Endothelial cell of umbilical vein (primary cell): ENCODE measurements at regions not wholly inside any gene's neighbourhood (a gene's known extent, or its start where the extent isn't known, plus 50 kb on each side); places are given as distances from the start of the nearest gene placed in this dataset.

Source experiments
- BruUV-seq: library from RNA; stranded (reverse); fragments of 400-500 nt; replicated peaks from 2 replicates; lab custom pipeline; 2021; lab: Mats Ljungman, UMichigan
- CTCF ChIA-PET: fragments of 300-600, 350-600 bp; sonication (Branson Sonifier 250); formaldehyde crosslinking; loops from one replicate; lab custom pipeline; 2021; ENCODE audit warnings: antibody characterized with exemption, inconsistent platforms; lab: Charles Lee
- POLR2A ChIA-PET: fragments of 300-600, 350-600 bp; sonication (Branson Sonifier 250); formaldehyde crosslinking; loops from one replicate; lab custom pipeline; 2021; ENCODE audit warnings: antibody characterized with exemption, inconsistent platforms; lab: Charles Lee
- DNase-seq: peaks from one replicate; pipeline ENCODE4 v3.0.0-alpha.2; 2011; ENCODE audit warnings: low read depth, low spot score
- FAIRE-seq: peaks from 2 replicates; lab custom pipeline; 2011; peaks lifted over from hg19 to GRCh38; lab: Jason Lieb, UNC
- H2AFZ ChIP-seq: 2 replicates; pipeline ENCODE4 v1.6.0; 2012; ENCODE audit warnings: low read depth, low read length, control low read depth, inconsistent platforms
- H3K27ac ChIP-seq: 2 replicates; pipeline ENCODE4 v1.5.1; 2011; ENCODE audit warnings: low read depth, mild to moderate bottlenecking, control low read depth, low read length, moderate library complexity; ENCODE audit not compliant: insufficient read depth
- H3K27me3 ChIP-seq, 2 experiments: 2 replicates each; pipeline versions ENCODE4 v1.6.0 to v1.6.1; 2011; ENCODE audit warnings: low read length in 2 of 2, mixed read lengths in 1 of 2; ENCODE audit not compliant: control insufficient read depth in 2 of 2, insufficient read depth in 2 of 2
- H3K36me3 ChIP-seq, 2 experiments: 2 replicates in 1 of 2; 3 replicates in 1 of 2; pipeline ENCODE4 v1.5.1; 2011; ENCODE audit warnings: low read length in 2 of 2, mild to moderate bottlenecking in 1 of 2, moderate library complexity in 1 of 2; ENCODE audit not compliant: control insufficient read depth in 2 of 2, insufficient read depth in 2 of 2; ENCODE audit errors: extremely low read depth in 1 of 2
- H3K4me1 ChIP-seq: 3 replicates; pipeline ENCODE4 v1.5.1; 2011; ENCODE audit warnings: mild to moderate bottlenecking, low read length; ENCODE audit not compliant: control insufficient read depth, insufficient read depth; ENCODE audit errors: extremely low read depth
- H3K4me2 ChIP-seq: 2 replicates; pipeline ENCODE4 v1.6.1; 2011; ENCODE audit warnings: low read length, control low read depth, mixed read lengths; ENCODE audit not compliant: insufficient read depth
- H3K4me3 ChIP-seq, 3 experiments: fragments of 200-600 bp in 1 of 3; sonication (generic), shearing (Covaris generic) in 1 of 3; replicated peaks in 1 of 3; 2 replicates each; pipeline ENCODE4 v1.5.1; 2011 to 2016; ENCODE audit warnings: control low read depth in 3 of 3, low read length in 3 of 3, mild to moderate bottlenecking in 2 of 3, inconsistent platforms in 1 of 3, low read depth in 1 of 3, moderate library complexity in 1 of 3; ENCODE audit not compliant: insufficient read depth in 1 of 3
- H3K79me2 ChIP-seq: 2 replicates; pipeline ENCODE4 v1.6.0; 2012; ENCODE audit warnings: low read length, inconsistent platforms; ENCODE audit not compliant: control insufficient read depth, insufficient read depth
- H3K9ac ChIP-seq: replicated peaks from 2 replicates; pipeline ENCODE3; 2011; ENCODE audit warnings: low read length, control low read depth; ENCODE audit not compliant: insufficient read depth; ENCODE audit errors: extremely low read depth
- H3K9me1 ChIP-seq: replicated peaks from 3 replicates; pipeline ENCODE4 v1.6.0; 2011; ENCODE audit warnings: mild to moderate bottlenecking, low read length; ENCODE audit not compliant: control insufficient read depth, insufficient read depth; ENCODE audit errors: extremely low read depth
- H3K9me3 ChIP-seq: replicated peaks from 2 replicates; pipeline ENCODE4 v1.5.1; 2012; ENCODE audit warnings: low read length, inconsistent platforms; ENCODE audit not compliant: control insufficient read depth, insufficient read depth
- H4K20me1 ChIP-seq: replicated peaks from 2 replicates; pipeline ENCODE3; 2011; ENCODE audit warnings: mild to moderate bottlenecking, low read length; ENCODE audit not compliant: control insufficient read depth, insufficient read depth; ENCODE audit errors: extremely low read depth
- CTCF ChIP-seq, 2 donors: IDR thresholded peaks; 1 replicate in 1 of 2; 2 replicates in 1 of 2; pipeline ENCODE4 v1.5.1; 2011; ENCODE audit warnings: low read length in 2 of 2, mild to moderate bottlenecking in 2 of 2, moderate library complexity in 2 of 2, control low read depth in 1 of 2, inconsistent platforms in 1 of 2, low read depth in 1 of 2; ENCODE audit not compliant: insufficient read depth in 1 of 2; ENCODE audit errors: extremely low read depth in 1 of 2
- EZH2 ChIP-seq: IDR thresholded peaks from 2 replicates; pipeline ENCODE4 v1.6.1; 2012; ENCODE audit warnings: borderline replicate concordance, low read depth, mild to moderate bottlenecking, moderate library complexity, low read length, inconsistent platforms; ENCODE audit not compliant: severe bottlenecking
- FOS ChIP-seq: IDR thresholded peaks from 2 replicates; pipeline ENCODE4 v1.6.1; 2011; ENCODE audit warnings: mild to moderate bottlenecking, low read length, moderate library complexity, borderline replicate concordance; ENCODE audit not compliant: insufficient read depth
- GATA2 ChIP-seq: IDR thresholded peaks from 2 replicates; pipeline ENCODE4 v1.7.0; 2011; ENCODE audit warnings: low read depth, mild to moderate bottlenecking, moderate library complexity, mixed read lengths, low read length; ENCODE audit not compliant: insufficient read length, insufficient read depth
- JUN ChIP-seq: IDR thresholded peaks from 2 replicates; pipeline ENCODE4 v1.6.1; 2011; ENCODE audit warnings: borderline replicate concordance, low read depth; ENCODE audit not compliant: insufficient read length, insufficient read depth
- MAX ChIP-seq: IDR thresholded peaks from 2 replicates; pipeline ENCODE4 v1.6.1; 2011; ENCODE audit not compliant: insufficient read depth, insufficient read length
- MYC ChIP-seq: IDR thresholded peaks from one replicate; pipeline ENCODE4 v1.6.1; 2011; ENCODE audit warnings: mild to moderate bottlenecking, low read depth, low read length
- POLR2A ChIP-seq: IDR thresholded peaks from 2 replicates; pipeline ENCODE4 v1.6.1; 2012; ENCODE audit warnings: low read depth, mild to moderate bottlenecking, control low read depth, low read length
- POLR2AphosphoS5 ChIP-seq: IDR thresholded peaks from 2 replicates; pipeline ENCODE4 v1.6.1; 2012; ENCODE audit warnings: low read depth, mild to moderate bottlenecking, control low read depth, low read length, moderate library complexity; ENCODE audit not compliant: insufficient read depth
- dilution Hi-C: fragments of 300-500 bp; cut with MboI; formaldehyde crosslinking; loops from one replicate; pipeline ENCODE4 v1.15.0; 2019; ENCODE audit warnings: low sequenced_read_pairs; ENCODE audit not compliant: extremely low pct_ligation_motif_present
- intact Hi-C: fragments of 100-400 bp; cut with micrococcal nuclease; formaldehyde crosslinking; loops from one replicate; pipeline ENCODE4 v1.10.0; 2022

- ChIA-PET CTCF (no interaction called here), POLR2A (no interaction called here)
- Histone ChIP-seq H3K79me2 (no peaks in the 10 kb centered on the region), H3K4me3 (no peak overlapping the region), H3K36me3 (no peaks in the 10 kb centered on the region), H3K9me3 (no peaks in the 10 kb centered on the region), H3K27ac (no peak overlapping the region), H3K4me1 (no peaks in the 10 kb centered on the region), H3K27me3 (no peaks in the 10 kb centered on the region), H3K4me2 (no peak overlapping the region), H3K9ac (no peak overlapping the region), H4K20me1 (no peaks in the 10 kb centered on the region), H3K9me1 (no peaks in the 10 kb centered on the region), H2AFZ (no peak overlapping the region)
- dilution Hi-C loops (no loop called here), intact Hi-C loops (no loop called here)
- FAIRE-seq: no peak
- BruUV-seq: no TSS peak
- TF ChIP-seq MYC (no peak), POLR2A (no peak), EZH2 (no peak), CTCF (IDR thresholded peaks at IDR 0.05; ENCODE audit: extremely low read depth in 1 of 2, insufficient read depth in 1 of 2, low read depth in 1 of 2, low read length in 2 of 2) (no peak)
- no peak for DNase-seq
Observed at GRCh38 chr2:238581126-238581525, 154.4 kb downstream of the ASB1 start.

GRCh38 chr2:238582159-238582558 is 155.4 kb downstream of the ASB1 start:
- no peaks in the 10 kb centered on the region for H3K4me1 ChIP-seq
- FAIRE-seq (no peak), DNase-seq (no peak)
- dilution Hi-C loops: no loop called here
- no peaks in the 10 kb centered on the region for H4K20me1 ChIP-seq
- no peak overlapping the region for H3K4me2 ChIP-seq
- no peak overlapping the region for H3K27ac ChIP-seq
- TF ChIP-seq EZH2: no peak
- no peak for TF ChIP-seq JUN
- TF ChIP-seq POLR2AphosphoS5: no peak
- TF ChIP-seq MAX: no peak
- TF ChIP-seq CTCF (IDR thresholded peaks at IDR 0.05; ENCODE audit: extremely low read depth in 1 of 2, insufficient read depth in 1 of 2, low read depth in 1 of 2, low read length in 2 of 2): no peak
- no peak for TF ChIP-seq MYC
- no peak for TF ChIP-seq FOS
- TF ChIP-seq GATA2: no peak
- TF ChIP-seq POLR2A: no peak
- no peaks in the 10 kb centered on the region for H3K79me2 ChIP-seq
- H3K9ac ChIP-seq: no peak overlapping the region
- H3K9me1 ChIP-seq: no peaks in the 10 kb centered on the region
- no peak overlapping the region for H3K4me3 ChIP-seq
- intact Hi-C loops: no loop called here
- ChIA-PET POLR2A (no interaction called here), CTCF (no interaction called here)
- H2AFZ ChIP-seq: no peak overlapping the region
- BruUV-seq: no TSS peak
- no peaks in the 10 kb centered on the region for H3K27me3 ChIP-seq
- no peaks in the 10 kb centered on the region for H3K9me3 ChIP-seq
- H3K36me3 ChIP-seq: no peaks in the 10 kb centered on the region
